Epithelial cell of proximal tubule (primary cell): ENCODE measurements at regions not wholly inside any gene's neighbourhood (a gene's known extent, or its start where the extent isn't known, plus 50 kb on each side); places are given as distances from the start of the nearest gene placed in this dataset.

Experiments
- DNase-seq: peaks from one replicate; pipeline ENCODE4 v3.0.0-alpha.2; 2011; ENCODE audit warnings: low read depth
- H3K4me3 ChIP-seq: 2 replicates; pipeline ENCODE4 v1.5.1; 2011; ENCODE audit warnings: low read depth, mild to moderate bottlenecking, low read length
- TF ChIP-seq, protein P1 (sequence below): conservative IDR thresholded peaks from 2 replicates; pipeline ENCODE4 v1.5.1; 2012; ENCODE audit warnings: low read depth, mild to moderate bottlenecking, low read length

DNA sequence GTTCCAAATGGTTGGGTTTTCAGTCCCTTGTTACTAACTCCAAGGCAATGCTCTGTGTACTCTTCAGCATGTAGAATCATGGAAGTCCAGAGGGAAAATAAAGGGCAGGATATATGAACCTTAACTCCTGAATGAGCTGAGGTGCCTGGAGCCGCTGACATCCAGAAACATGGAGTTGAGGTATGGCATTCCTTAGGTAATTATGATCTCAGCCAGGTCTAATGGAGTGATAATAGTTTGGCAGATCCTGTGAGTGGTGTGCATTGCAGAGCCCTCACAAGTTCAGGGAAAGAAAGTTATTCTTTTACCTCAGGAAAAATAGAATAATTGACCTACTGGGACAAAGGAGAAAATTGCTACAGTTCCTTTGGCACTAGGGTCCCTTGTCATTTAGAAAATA lies 369.1 kb downstream of the ZNF608 start:
- TF ChIP-seq, protein P1, sequence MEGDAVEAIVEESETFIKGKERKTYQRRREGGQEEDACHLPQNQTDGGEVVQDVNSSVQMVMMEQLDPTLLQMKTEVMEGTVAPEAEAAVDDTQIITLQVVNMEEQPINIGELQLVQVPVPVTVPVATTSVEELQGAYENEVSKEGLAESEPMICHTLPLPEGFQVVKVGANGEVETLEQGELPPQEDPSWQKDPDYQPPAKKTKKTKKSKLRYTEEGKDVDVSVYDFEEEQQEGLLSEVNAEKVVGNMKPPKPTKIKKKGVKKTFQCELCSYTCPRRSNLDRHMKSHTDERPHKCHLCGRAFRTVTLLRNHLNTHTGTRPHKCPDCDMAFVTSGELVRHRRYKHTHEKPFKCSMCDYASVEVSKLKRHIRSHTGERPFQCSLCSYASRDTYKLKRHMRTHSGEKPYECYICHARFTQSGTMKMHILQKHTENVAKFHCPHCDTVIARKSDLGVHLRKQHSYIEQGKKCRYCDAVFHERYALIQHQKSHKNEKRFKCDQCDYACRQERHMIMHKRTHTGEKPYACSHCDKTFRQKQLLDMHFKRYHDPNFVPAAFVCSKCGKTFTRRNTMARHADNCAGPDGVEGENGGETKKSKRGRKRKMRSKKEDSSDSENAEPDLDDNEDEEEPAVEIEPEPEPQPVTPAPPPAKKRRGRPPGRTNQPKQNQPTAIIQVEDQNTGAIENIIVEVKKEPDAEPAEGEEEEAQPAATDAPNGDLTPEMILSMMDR = no peak
- no peak for DNase-seq
- H3K4me3 ChIP-seq = no peak overlapping the region

GRCh38 chr5:124373883-124374282 lies 372.6 kb downstream of the ZNF608 start:
- DNase-seq = no peak
- H3K4me3 ChIP-seq = no peak overlapping the region

DNA sequence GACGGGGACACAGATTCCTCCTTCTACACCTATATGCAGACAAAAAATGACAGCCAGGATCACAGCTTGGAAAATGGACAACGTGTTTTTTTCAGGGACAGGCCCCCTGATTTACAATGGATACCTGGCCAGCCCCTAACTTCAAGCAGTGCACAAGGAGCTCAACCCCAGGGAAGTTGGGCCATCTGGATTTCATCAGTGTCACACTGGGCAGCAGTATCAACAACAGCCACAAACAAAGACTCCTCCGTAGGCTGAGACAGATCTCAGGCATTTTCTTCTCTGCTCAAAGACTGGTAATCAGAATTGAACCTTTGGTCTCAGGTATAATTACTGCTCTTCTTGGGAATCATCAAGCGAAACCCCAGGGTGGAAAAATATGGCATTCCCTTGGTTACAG lies 374.0 kb downstream of the ZNF608 start:
- no peak overlapping the region for H3K4me3 ChIP-seq
- DNase-seq = no peak
- TF ChIP-seq, protein P1 = no peak

More at GRCh38 chr5:124373883-124374282, 372.6 kb downstream of the ZNF608 start:
- TF ChIP-seq, protein P1 = no peak

DNA sequence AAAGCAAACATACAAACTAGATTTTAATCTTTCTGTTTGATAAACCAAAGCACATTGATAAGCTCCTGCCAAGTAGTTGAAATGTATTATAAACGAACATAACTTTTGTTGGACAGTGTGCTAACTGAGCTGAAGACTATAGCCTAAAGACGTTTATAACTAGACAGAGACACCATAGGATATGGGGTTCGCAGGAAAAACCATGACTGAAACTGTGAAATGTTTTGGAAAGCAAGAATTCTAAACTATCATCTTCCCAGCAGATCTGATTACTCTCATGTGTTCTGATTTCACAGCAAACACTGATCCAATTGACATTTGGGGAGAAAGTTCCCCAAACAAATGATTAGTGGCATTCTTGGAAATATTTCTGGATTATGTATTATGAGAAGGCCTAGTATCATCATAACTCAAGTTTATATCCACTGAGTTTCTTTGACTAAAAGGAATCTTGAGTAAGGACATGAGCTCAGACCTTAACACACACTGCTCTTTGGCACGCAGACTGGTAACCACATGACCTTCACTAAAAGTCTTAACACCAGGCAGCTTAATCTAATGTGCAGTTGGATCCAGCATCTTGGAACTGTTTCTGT lies 375.2 kb downstream of the ZNF608 start:
- H3K4me3 ChIP-seq = no peak overlapping the region
- TF ChIP-seq, protein P1 = no peak
- DNase-seq = no peak

DNA sequence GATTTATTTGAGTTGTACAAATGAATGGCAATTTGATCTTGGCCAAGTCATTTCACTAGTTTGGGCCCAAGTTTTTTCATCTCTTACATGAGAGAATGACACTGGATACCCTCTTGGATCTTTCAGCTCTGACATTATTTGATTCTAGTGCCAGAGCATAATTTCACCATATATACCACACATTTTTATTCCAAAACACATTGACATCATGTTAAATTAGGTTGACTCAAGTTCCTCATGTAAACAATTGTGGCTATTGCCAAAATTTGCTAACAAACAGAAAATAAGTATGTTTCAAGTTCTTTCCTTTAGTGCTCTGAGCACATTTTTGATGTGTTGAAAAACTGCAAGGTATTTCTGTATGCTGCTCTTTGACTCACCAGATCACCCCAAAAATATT lies 375.8 kb downstream of the ZNF608 start:
- TF ChIP-seq, protein P1 = no peak
- H3K4me3 ChIP-seq = no peak overlapping the region
- DNase-seq = no peak

DNA sequence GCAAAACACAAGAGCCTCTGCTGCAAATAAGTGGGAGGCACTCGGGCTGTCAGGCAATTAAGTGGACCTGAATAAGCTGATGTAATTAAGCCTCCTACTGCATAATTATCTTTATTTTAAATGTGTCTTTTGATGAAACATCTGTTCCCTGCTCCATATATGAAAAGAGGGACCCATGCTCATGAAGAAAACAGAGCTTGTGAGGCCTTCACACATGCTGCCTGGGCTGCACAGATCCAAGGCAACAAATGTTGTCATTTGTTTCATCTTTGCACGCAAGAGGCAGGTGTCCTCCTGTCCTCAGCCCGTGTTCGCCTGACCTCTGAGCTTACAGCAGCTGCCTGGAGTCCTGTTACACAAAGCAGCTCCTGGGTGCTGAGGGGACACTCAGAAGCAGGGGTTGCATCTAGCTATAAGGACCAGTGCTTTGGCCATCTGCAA lies 381.1 kb downstream of the ZNF608 start:
- H3K4me3 ChIP-seq = no peak overlapping the region
- DNase-seq = no peak
- TF ChIP-seq, protein P1 = no peak

GRCh38 chr5:124355928-124356327 lies 390.5 kb downstream of the ZNF608 start:
- DNase-seq = no peak
- no peak overlapping the region for H3K4me3 ChIP-seq
- TF ChIP-seq, protein P1 = no peak
